BE2C (cell line): ENCODE measurements at regions not wholly inside any gene's neighbourhood (a gene's known extent, or its start where the extent isn't known, plus 50 kb on each side); places are given as distances from the start of the nearest gene placed in this dataset.

Experiments used
- DNase-seq: peaks from one replicate; pipeline ENCODE4 v3.0.0-alpha.2; 2020
- H3K27me3 ChIP-seq: fragments of 250-450 bp; sonication (Bioruptor Pico); 2 replicates; pipeline ENCODE4 v1.5.1; 2020; ENCODE audit warnings: mild to moderate bottlenecking
- H3K36me3 ChIP-seq: fragments of 250-450 bp; sonication (Bioruptor Pico); 2 replicates; pipeline ENCODE4 v1.5.1; 2020; ENCODE audit warnings: mild to moderate bottlenecking
- H3K4me1 ChIP-seq: fragments of 250-450 bp; sonication (Bioruptor Pico); 2 replicates; pipeline ENCODE4 v1.5.1; 2020
- H3K4me3 ChIP-seq: 2 replicates; pipeline ENCODE4 v1.5.1; 2011; ENCODE audit warnings: low read depth, low read length
- H3K9me3 ChIP-seq: fragments of 250-450 bp; sonication (Bioruptor Pico); 2 replicates; pipeline ENCODE4 v1.5.1; 2020
- CTCF ChIP-seq: IDR thresholded peaks from 2 replicates; pipeline ENCODE4 v1.5.1; 2012; ENCODE audit warnings: mild to moderate bottlenecking, low read depth, low read length

- no peak for TF ChIP-seq CTCF
- Histone ChIP-seq H3K9me3 (no peaks in the 10 kb centered on the region), H3K27me3 (no peaks in the 10 kb centered on the region), H3K4me3 (no peak overlapping the region), H3K36me3 (no peaks in the 10 kb centered on the region), H3K4me1 (no peaks in the 10 kb centered on the region)
- DNase-seq = no peak
These were observed 52.9 kb upstream of the PGR start for GRCh38 chr11:101182467-101182866.

GRCh38 chr11:101180481-101180880 lies 50.9 kb upstream of the PGR start:
- no peak for TF ChIP-seq CTCF
- H3K27me3 ChIP-seq = no peaks in the 10 kb centered on the region
- no peak for DNase-seq
- H3K9me3 ChIP-seq = no peaks in the 10 kb centered on the region
- no peaks in the 10 kb centered on the region for H3K4me1 ChIP-seq
- no peak overlapping the region for H3K4me3 ChIP-seq
- no peaks in the 10 kb centered on the region for H3K36me3 ChIP-seq
